ENCODE measurements at regions not wholly inside any gene's neighbourhood (a gene's known extent, or its start where the extent isn't known, plus 50 kb on each side); places are given as distances from the start of the nearest gene placed in this dataset.

GRCh38 chr5:111972548-111972947 is 215.6 kb upstream of the NREP start:
- ChIA-PET POLR2A (ENCODE audit: unreplicated experiment) (no interaction called here), CTCF (no interaction called here)
- Histone ChIP-seq H2BK15ac (ENCODE audit: low read depth, low read length) (no peak overlapping the region), H4K8ac (ENCODE audit: low read depth in 2 of 2, low read length in 2 of 2) (no peak overlapping the region), H3K56ac (ENCODE audit: extremely low read depth, insufficient read depth, low read length) (no peak overlapping the region), H3K4me2 (ENCODE audit: low read depth, low read length) (no peak overlapping the region), H2AK9ac (replicated peaks; ENCODE audit: low read depth, low read length, poor library complexity) (peak overlapping the region; percentile 23), H3K9me3 (ENCODE audit: control insufficient read depth, insufficient read depth, low read length) (no peaks in the 10 kb centered on the region), H3K27me3 (ENCODE audit: control insufficient read depth, insufficient read depth, low read length) (no peaks in the 10 kb centered on the region), H2BK20ac (ENCODE audit: low read depth, low read length) (peak overlapping the region; percentile 22; the same call in 1 of the 2 replicates), H3K9me1 (ENCODE audit: insufficient read depth, low read length) (peaks cover 5% of the 10 kb centered on the region), H4K91ac (ENCODE audit: insufficient read depth, low read depth, low read length) (no peak overlapping the region), H4K20me1 (ENCODE audit: insufficient read depth, low read length) (no peaks in the 10 kb centered on the region), H3K79me1 (ENCODE audit: low read depth in 1 of 2, low read length in 2 of 2) (no peaks in the 10 kb centered on the region), H3K4me1 (ENCODE audit: control insufficient read depth, insufficient read depth, low read length) (peaks cover 17% of the 10 kb centered on the region), H3K23ac (ENCODE audit: low read depth, low read length) (no peak overlapping the region), H2AK5ac (ENCODE audit: low read depth, low read length) (no peak overlapping the region), H3K4me3 (ENCODE audit: insufficient read depth, low read depth, low read length) (no peak overlapping the region), H2BK120ac (ENCODE audit: low read depth, low read length) (no peak overlapping the region), H2BK5ac (ENCODE audit: low read depth, low read length, poor library complexity, severe bottlenecking) (no peak overlapping the region), H3K9ac (ENCODE audit: low read depth, low read length) (no peak overlapping the region), H3K27ac (ENCODE audit: insufficient read depth, low read length) (no peak overlapping the region), H3K14ac (replicated peaks; ENCODE audit: low read depth, low read length) (no peak overlapping the region), H3K18ac (ENCODE audit: low read depth, low read length) (no peak overlapping the region; the same call in 1 of the 2 replicates), H3K36me3 (ENCODE audit: control insufficient read depth, insufficient read depth, low read length) (no peaks in the 10 kb centered on the region), H4K5ac (ENCODE audit: low read depth, low read length) (no peak overlapping the region), H2AFZ (replicated peaks; ENCODE audit: low read length, poor library complexity) (peak overlapping the region; percentile 18), H3K4ac (ENCODE audit: low read depth, low read length) (peak overlapping the region; percentile 38; the same call in 1 of the 2 replicates)
- no peak for ATAC-seq (ENCODE audit: low read depth)
- no CpG with 5 or more reads among the region's 2 CpGs for WGBS, 2 experiments (ENCODE audit: extremely low coverage in 2 of 2, insufficient read length in 1 of 2)
- BruUV-seq (replicated peaks) = no TSS peak
- intact Hi-C loops (cut with micrococcal nuclease) = no loop called here
- DNase-seq = no peak
- in situ Hi-C loops (cut with MboI; ENCODE audit: low sequenced_read_pairs) = no loop called here
- TF ChIP-seq MXI1 (IDR thresholded peaks at IDR 0.05; ENCODE audit: borderline replicate concordance, low read depth, low read length) (no peak), ELK1 (IDR thresholded peaks at IDR 0.05; ENCODE audit: borderline replicate concordance, low read depth, low read length) (no peak), CEBPB (IDR thresholded peaks at IDR 0.05; ENCODE audit: low read depth, low read length) (no peak), MAFK (IDR thresholded peaks at IDR 0.05; ENCODE audit: low read depth, low read length) (no peak), NFE2L2 (IDR thresholded peaks at IDR 0.05; ENCODE audit: low read depth, low read length) (no peak), RFX5 (IDR thresholded peaks at IDR 0.05; ENCODE audit: low read depth, low read length) (no peak), BHLHE40 (IDR thresholded peaks at IDR 0.05; ENCODE audit: low read depth, low read length) (no peak), RCOR1 (IDR thresholded peaks at IDR 0.05; ENCODE audit: insufficient replicate concordance, low read length) (no peak), USF2 (IDR thresholded peaks at IDR 0.05; ENCODE audit: low read depth, low read length) (no peak)
- dilution Hi-C loops (cut with HindIII; ENCODE audit: low sequenced_read_pairs, unreplicated experiment) = no loop called here
